Activated naive CD8-positive, alpha-beta T cell treated with anti-CD3 and anti-CD28 coated beads, Interleukin-2, amount 10 ng/mL, durations not matched to agents 7 days and 5 days (primary cell): ENCODE measurements at regions not wholly inside any gene's neighbourhood (a gene's known extent, or its start where the extent isn't known, plus 50 kb on each side); places are given as distances from the start of the nearest gene placed in this dataset.

ENCODE experiments used
- ATAC-seq: fragments of 150-1000 bp; cut with Tn5 transposase; one replicate; pipeline ENCODE4 v1.10.0; 2021; ENCODE audit warnings: low read depth, moderate library complexity
- POLR2A ChIA-PET: fragments of 350-600 bp; sonication (Branson Sonifier 250); formaldehyde crosslinking; loops from one replicate; lab custom pipeline; 2021; ENCODE audit warnings: antibody characterized with exemption; lab: Charles Lee
- DNase-seq: peaks from one replicate; pipeline ENCODE4 v3.0.0; 2021
- H3K27ac Mint-ChIP-seq: one replicate; pipeline ENCODE4 v1.8.0; 2022; ENCODE audit warnings: mild to moderate bottlenecking, mixed read lengths
- H3K27me3 Mint-ChIP-seq: one replicate; pipeline ENCODE4 v1.8.0; 2022; ENCODE audit warnings: mild to moderate bottlenecking, moderate library complexity, mixed read lengths
- H3K36me3 Mint-ChIP-seq: one replicate; pipeline ENCODE4 v1.8.0; 2021; ENCODE audit warnings: mild to moderate bottlenecking, mixed read lengths
- H3K4me1 Mint-ChIP-seq: one replicate; pipeline ENCODE4 v1.8.0; 2021; ENCODE audit warnings: mixed read lengths
- H3K4me3 Mint-ChIP-seq: one replicate; pipeline ENCODE4 v1.8.0; 2022; ENCODE audit warnings: mild to moderate bottlenecking, moderate library complexity, mixed read lengths
- H3K9me3 Mint-ChIP-seq: one replicate; pipeline ENCODE4 v1.8.0; 2021; ENCODE audit warnings: mixed read lengths

GRCh38 chr20:7656687-7657467, 283.4 kb downstream of the HAO1 start:
- no peak overlapping the region for H3K27ac Mint-ChIP-seq
- POLR2A ChIA-PET: no interaction called here
- H3K4me1 Mint-ChIP-seq: no peaks in the 10 kb centered on the region
- no peak for DNase-seq
- no peak for ATAC-seq
- no peaks in the 10 kb centered on the region for H3K36me3 Mint-ChIP-seq
- H3K4me3 Mint-ChIP-seq: no peak overlapping the region
- peaks cover 3% of the 10 kb centered on the region for H3K9me3 Mint-ChIP-seq
- no peaks in the 10 kb centered on the region for H3K27me3 Mint-ChIP-seq

DNA sequence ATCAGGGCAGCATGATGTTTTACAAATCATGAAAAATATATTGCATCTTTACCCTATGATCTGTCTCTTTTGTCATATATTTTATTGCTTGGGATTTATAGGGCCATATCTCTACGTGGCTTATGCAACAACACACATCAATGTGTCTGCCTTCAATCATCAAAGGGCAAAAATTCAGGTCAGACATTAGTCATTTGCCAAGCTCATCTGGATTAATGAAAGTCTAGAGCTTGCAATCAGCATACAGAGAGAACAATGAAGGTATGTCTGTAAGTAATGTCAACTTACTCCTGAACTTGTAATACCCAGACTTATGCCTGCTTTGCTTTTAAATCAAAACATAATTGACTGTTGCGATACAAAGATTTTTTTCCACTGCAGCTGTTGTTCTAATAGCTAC, 282.7 kb downstream of the HAO1 start:
- POLR2A ChIA-PET: no interaction called here
- Mint-ChIP-seq H3K4me3 (no peak overlapping the region), H3K4me1 (no peaks in the 10 kb centered on the region), H3K9me3 (peaks cover 2% of the 10 kb centered on the region), H3K27ac (no peak overlapping the region), H3K36me3 (no peaks in the 10 kb centered on the region), H3K27me3 (no peaks in the 10 kb centered on the region)
- DNase-seq: no peak
- no peak for ATAC-seq

- ATAC-seq (no peak), DNase-seq (no peak)
- Mint-ChIP-seq H3K9me3 (peaks cover 5% of the 10 kb centered on the region), H3K4me3 (no peak overlapping the region), H3K27me3 (no peaks in the 10 kb centered on the region), H3K36me3 (no peaks in the 10 kb centered on the region), H3K4me1 (no peaks in the 10 kb centered on the region), H3K27ac (no peak overlapping the region)
- POLR2A ChIA-PET: no interaction called here
Measured at GRCh38 chr20:7660165-7660564, 280.1 kb downstream of the HAO1 start.

DNA sequence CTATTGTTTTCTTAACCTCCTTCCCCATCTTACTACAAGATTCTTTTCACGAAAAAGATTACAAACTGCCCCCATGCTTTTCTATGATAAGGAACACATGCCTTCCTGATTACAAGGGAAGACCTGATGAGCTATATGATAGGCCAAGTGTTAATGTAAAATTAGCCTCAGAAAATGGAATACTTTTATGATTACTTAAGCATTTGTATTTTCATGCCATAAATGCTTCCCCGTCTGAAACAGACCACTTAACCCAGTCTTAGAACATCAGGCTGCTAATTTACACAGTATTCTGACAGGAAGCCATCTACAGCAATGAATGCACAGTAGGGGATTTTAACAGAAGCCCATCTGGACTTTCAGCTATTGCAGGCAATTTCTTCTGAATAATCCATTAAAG, 274.9 kb downstream of the HAO1 start:
- Mint-ChIP-seq H3K4me1 (no peaks in the 10 kb centered on the region), H3K36me3 (no peaks in the 10 kb centered on the region), H3K27ac (no peak overlapping the region), H3K9me3 (peaks cover 6% of the 10 kb centered on the region), H3K27me3 (no peaks in the 10 kb centered on the region), H3K4me3 (no peak overlapping the region)
- ATAC-seq (no peak), DNase-seq (no peak)
- POLR2A ChIA-PET: no interaction called here

- DNase-seq (no peak), ATAC-seq (no peak)
- Mint-ChIP-seq H3K36me3 (no peaks in the 10 kb centered on the region), H3K27me3 (no peaks in the 10 kb centered on the region), H3K4me1 (no peaks in the 10 kb centered on the region), H3K9me3 (peaks cover 9% of the 10 kb centered on the region), H3K27ac (no peak overlapping the region), H3K4me3 (no peak overlapping the region)
- POLR2A ChIA-PET: no interaction called here
Measured at GRCh38 chr20:7667194-7667593, 273.1 kb downstream of the HAO1 start.

- Mint-ChIP-seq H3K27me3 (no peaks in the 10 kb centered on the region), H3K36me3 (no peaks in the 10 kb centered on the region), H3K4me1 (no peaks in the 10 kb centered on the region), H3K4me3 (no peak overlapping the region), H3K27ac (no peak overlapping the region), H3K9me3 (peaks cover 4% of the 10 kb centered on the region)
- DNase-seq (no peak), ATAC-seq (no peak)
- POLR2A ChIA-PET: no interaction called here
Measured at GRCh38 chr20:7672571-7672970, 267.7 kb downstream of the HAO1 start.

DNA sequence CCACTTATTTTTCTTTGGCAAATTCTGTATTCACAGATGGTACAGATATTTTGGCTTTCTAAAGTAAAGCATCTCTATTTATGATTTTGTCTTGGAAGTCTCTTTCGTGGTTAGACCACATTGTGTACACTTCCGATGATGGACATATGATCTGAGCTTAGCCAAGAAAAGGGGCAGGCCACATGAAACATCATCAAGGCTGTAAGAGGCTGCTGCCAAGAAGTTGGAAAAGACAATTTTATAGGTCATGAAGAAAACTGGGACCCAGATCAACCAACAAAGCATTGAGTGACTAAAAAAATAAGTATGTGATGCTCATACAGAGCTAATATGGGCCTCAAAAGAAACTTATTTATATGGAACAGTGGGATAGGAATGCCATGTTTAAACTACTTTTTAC, 266.4 kb downstream of the HAO1 start:
- Mint-ChIP-seq H3K9me3 (peaks cover 4% of the 10 kb centered on the region), H3K4me3 (no peak overlapping the region), H3K4me1 (no peaks in the 10 kb centered on the region), H3K27ac (no peak overlapping the region), H3K27me3 (no peaks in the 10 kb centered on the region), H3K36me3 (no peaks in the 10 kb centered on the region)
- no peak for ATAC-seq
- POLR2A ChIA-PET: no interaction called here
- no peak for DNase-seq

GRCh38 chr20:7682916-7683315, 257.3 kb downstream of the HAO1 start:
- no peaks in the 10 kb centered on the region for H3K9me3 Mint-ChIP-seq
- ATAC-seq (no peak), DNase-seq (no peak)
- no peak overlapping the region for H3K27ac Mint-ChIP-seq
- H3K27me3 Mint-ChIP-seq: no peaks in the 10 kb centered on the region
- POLR2A ChIA-PET: no interaction called here
- no peak overlapping the region for H3K4me3 Mint-ChIP-seq
- no peaks in the 10 kb centered on the region for H3K4me1 Mint-ChIP-seq
- H3K36me3 Mint-ChIP-seq: no peaks in the 10 kb centered on the region

- Mint-ChIP-seq H3K36me3 (no peaks in the 10 kb centered on the region), H3K9me3 (peaks cover 5% of the 10 kb centered on the region), H3K4me3 (no peak overlapping the region), H3K4me1 (no peaks in the 10 kb centered on the region), H3K27me3 (no peaks in the 10 kb centered on the region), H3K27ac (no peak overlapping the region)
- DNase-seq: no peak
- POLR2A ChIA-PET: no interaction called here
- ATAC-seq: no peak
Measured at GRCh38 chr20:7687065-7687464, 253.2 kb downstream of the HAO1 start.

DNA sequence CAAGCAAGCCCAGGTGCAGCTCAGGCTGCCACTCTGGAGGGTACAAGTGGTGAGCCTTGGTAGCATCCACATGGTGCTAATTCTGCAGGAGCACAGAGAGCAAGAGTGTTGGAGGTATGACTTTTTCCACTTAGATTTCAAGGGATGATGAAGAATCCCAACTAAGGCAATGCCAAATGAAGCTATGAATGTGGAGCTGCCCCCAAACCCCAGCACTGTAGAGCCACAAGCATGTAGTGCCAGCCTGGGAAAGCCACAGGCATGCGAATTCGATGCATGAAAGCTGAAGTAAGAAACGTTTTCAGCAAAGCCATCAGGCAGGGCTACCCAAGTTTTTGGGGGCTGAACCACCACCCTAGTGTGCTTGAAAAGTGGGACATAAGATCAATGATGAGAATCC, 251.1 kb downstream of the HAO1 start:
- DNase-seq (no peak), ATAC-seq (no peak)
- POLR2A ChIA-PET: no interaction called here
- H3K4me1 Mint-ChIP-seq: no peaks in the 10 kb centered on the region
- no peak overlapping the region for H3K4me3 Mint-ChIP-seq
- peaks cover 5% of the 10 kb centered on the region for H3K9me3 Mint-ChIP-seq
- no peak overlapping the region for H3K27ac Mint-ChIP-seq
- no peaks in the 10 kb centered on the region for H3K27me3 Mint-ChIP-seq
- H3K36me3 Mint-ChIP-seq: no peaks in the 10 kb centered on the region

DNA sequence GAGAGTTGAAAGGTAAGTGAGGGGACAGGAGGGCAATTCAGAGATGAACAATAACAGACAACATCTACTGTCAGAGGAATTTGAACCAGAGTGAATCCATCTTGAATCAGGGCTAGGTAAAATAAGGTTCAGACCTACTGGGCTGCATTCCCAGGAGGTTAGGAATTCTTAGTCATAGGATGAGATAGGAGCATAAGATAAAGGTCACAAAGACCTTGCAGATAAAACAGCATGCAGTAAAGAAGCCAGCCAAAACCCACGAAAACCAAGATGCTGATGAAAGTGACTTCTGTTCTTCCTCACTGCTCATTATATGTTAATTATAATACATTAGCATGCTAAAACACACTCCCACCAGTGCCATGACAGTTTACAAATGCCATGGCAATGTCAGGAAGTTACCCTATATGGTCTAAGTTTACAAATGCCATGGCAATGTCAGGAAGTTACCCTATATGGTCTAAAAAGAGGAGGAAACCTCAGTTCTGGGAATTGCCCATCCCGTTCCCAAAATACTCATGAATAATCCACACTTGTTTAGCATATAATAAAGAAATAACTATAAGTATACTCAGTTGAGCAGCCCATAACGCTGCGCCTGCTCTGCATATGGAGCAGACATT, 248.5 kb downstream of the HAO1 start:
- Mint-ChIP-seq H3K27me3 (no peaks in the 10 kb centered on the region), H3K4me1 (no peaks in the 10 kb centered on the region), H3K27ac (no peak overlapping the region), H3K9me3 (peaks cover 5% of the 10 kb centered on the region), H3K36me3 (no peaks in the 10 kb centered on the region), H3K4me3 (no peak overlapping the region)
- ATAC-seq (no peak), DNase-seq (no peak)
- POLR2A ChIA-PET: no interaction called here

- Mint-ChIP-seq H3K36me3 (no peaks in the 10 kb centered on the region), H3K4me1 (no peaks in the 10 kb centered on the region), H3K4me3 (no peak overlapping the region), H3K9me3 (peaks cover 5% of the 10 kb centered on the region), H3K27me3 (no peaks in the 10 kb centered on the region), H3K27ac (no peak overlapping the region)
- POLR2A ChIA-PET: no interaction called here
- DNase-seq: no peak
- ATAC-seq: no peak
Measured at GRCh38 chr20:7692478-7692877, 247.8 kb downstream of the HAO1 start.

GRCh38 chr20:7693761-7694160, 246.5 kb downstream of the HAO1 start:
- DNase-seq (no peak), ATAC-seq (no peak)
- POLR2A ChIA-PET: no interaction called here
- Mint-ChIP-seq H3K36me3 (no peaks in the 10 kb centered on the region), H3K27ac (no peak overlapping the region), H3K4me3 (no peak overlapping the region), H3K27me3 (no peaks in the 10 kb centered on the region), H3K9me3 (peaks cover 2% of the 10 kb centered on the region), H3K4me1 (no peaks in the 10 kb centered on the region)

- DNase-seq (no peak), ATAC-seq (no peak)
- POLR2A ChIA-PET: no interaction called here
- Mint-ChIP-seq H3K36me3 (no peaks in the 10 kb centered on the region), H3K27me3 (no peaks in the 10 kb centered on the region), H3K9me3 (no peaks in the 10 kb centered on the region), H3K4me3 (no peak overlapping the region), H3K27ac (no peak overlapping the region), H3K4me1 (no peaks in the 10 kb centered on the region)
Measured at GRCh38 chr20:7695051-7695495, 245.2 kb downstream of the HAO1 start.
